HepG2 (cell line): ENCODE measurements at regions not wholly inside any gene's neighbourhood (a gene's known extent, or its start where the extent isn't known, plus 50 kb on each side); places are given as distances from the start of the nearest gene placed in this dataset.

Experiments used
- ATAC-seq: fragments of 200-7000 bp; cut with Tn5 transposase; 3 replicates; pipeline ENCODE4 v1.9.1; 2020; ENCODE audit warnings: mild to moderate bottlenecking, moderate library complexity
- BruUV-seq: library from RNA; stranded (reverse); fragments of 400-500 nt; replicated peaks from 2 replicates; lab custom pipeline; 2021; lab: Mats Ljungman, UMichigan
- CTCF ChIA-PET: fragments of 300-600 bp; formaldehyde crosslinking; extraction: SDS; loops from one replicate; lab custom pipeline; 2021; ENCODE audit warnings: low total read pairs, inconsistent platforms, low intra/inter-chr PET ratio; lab: Yijun Ruan, JAX
- POLR2A ChIA-PET: fragments of 350-600 bp; sonication (Branson Sonifier 250); formaldehyde crosslinking; loops from one replicate; lab custom pipeline; 2020; ENCODE audit warnings: antibody characterized with exemption, inconsistent platforms; lab: Yijun Ruan, JAX
- DNase-seq: peaks from one replicate; pipeline ENCODE4 v3.0.0-alpha.2; 2015; ENCODE audit warnings: low spot score
- FAIRE-seq: peaks from 3 replicates; lab custom pipeline; 2011; peaks lifted over from hg19 to GRCh38; lab: Jason Lieb, UNC
- H2AFZ ChIP-seq: one replicate; pipeline ENCODE4 v1.6.1; 2011; ENCODE audit warnings: low read length, inconsistent platforms
- H3K27ac ChIP-seq: fragments of 300-600 bp; 3 replicates; pipeline ENCODE4 v1.8.0; 2011; ENCODE audit warnings: mixed run types, mild to moderate bottlenecking, mixed read lengths, low read length, inconsistent platforms; ENCODE audit not compliant: insufficient read depth; ENCODE audit errors: extremely low read length
- H3K27me3 ChIP-seq, 2 experiments: fragments of 200-600 bp in 1 of 2; 2 replicates in 1 of 2; 3 replicates in 1 of 2; pipeline versions ENCODE4 v1.6.0 to v1.8.0; 2011; ENCODE audit warnings: low read length in 2 of 2, mild to moderate bottlenecking in 2 of 2, moderate library complexity in 2 of 2, inconsistent platforms in 1 of 2; ENCODE audit not compliant: insufficient read depth in 2 of 2, control insufficient read depth in 1 of 2
- H3K36me3 ChIP-seq, 2 experiments: fragments of 200-600 bp in 1 of 2; replicated peaks in 1 of 2; 2 replicates in 1 of 2; 3 replicates in 1 of 2; pipeline versions ENCODE4 v1.5.1 to v1.8.0; 2011; ENCODE audit warnings: low read length in 2 of 2, inconsistent platforms in 1 of 2; ENCODE audit not compliant: insufficient read depth in 2 of 2, control insufficient read depth in 1 of 2
- H3K4me1 ChIP-seq: 2 replicates; pipeline ENCODE4 v1.5.1; 2012; ENCODE audit warnings: low read length, inconsistent platforms; ENCODE audit not compliant: insufficient read depth
- H3K4me2 ChIP-seq: 2 replicates; pipeline ENCODE4 v1.6.0; 2011; ENCODE audit warnings: low read depth, low read length, inconsistent platforms
- H3K4me3 ChIP-seq, 3 experiments: fragments of 200-600 bp in 1 of 3; sonication (generic), shearing (Covaris generic) in 1 of 3; replicated peaks in 1 of 3; 2 replicates each; pipeline ENCODE4 v1.5.1; 2011 to 2016; ENCODE audit warnings: low read length in 3 of 3, inconsistent platforms in 2 of 3, low read depth in 2 of 3, mild to moderate bottlenecking in 2 of 3, control low read depth in 1 of 3, mixed read lengths in 1 of 3; ENCODE audit not compliant: insufficient read depth in 1 of 3
- H3K79me2 ChIP-seq: one replicate; pipeline ENCODE4 v1.6.1; 2011; ENCODE audit warnings: low read length, inconsistent platforms; ENCODE audit not compliant: insufficient read depth
- H3K9ac ChIP-seq: 2 replicates; pipeline ENCODE4 v1.6.0; 2011; ENCODE audit warnings: mild to moderate bottlenecking, low read depth, low read length, inconsistent platforms; ENCODE audit not compliant: insufficient read depth
- H3K9me3 ChIP-seq: 2 replicates; pipeline ENCODE4 v1.5.1; 2012; ENCODE audit warnings: mild to moderate bottlenecking, low read length
- H4K20me1 ChIP-seq: 2 replicates; pipeline ENCODE4 v1.6.0; 2011; ENCODE audit warnings: inconsistent platforms, mild to moderate bottlenecking, low read length, moderate library complexity; ENCODE audit not compliant: insufficient read depth
- ATAD3A ChIP-seq: sonication (generic); formaldehyde crosslinking; IDR thresholded peaks from 2 replicates; pipeline ENCODE4 v1.4.0; 2020; ENCODE audit warnings: missing genetic modification reagents
- ETV5 ChIP-seq: IDR thresholded peaks from 2 replicates; pipeline ENCODE4 v1.6.1; 2018; ENCODE audit warnings: missing biosample characterization, missing genetic modification reagents, inconsistent platforms, borderline replicate concordance
- HNRNPK ChIP-seq: fragments of 200-400 bp; formaldehyde crosslinking; IDR thresholded peaks from 2 replicates; pipeline ENCODE4 v1.6.1; 2018; ENCODE audit warnings: low read length, low read depth, moderate library complexity, mild to moderate bottlenecking; ENCODE audit not compliant: poor library complexity, severe bottlenecking
- MAFG ChIP-seq: sonication (generic); formaldehyde crosslinking; IDR thresholded peaks from 2 replicates; pipeline ENCODE4 v1.5.1; 2020; ENCODE audit warnings: mild to moderate bottlenecking, missing genetic modification reagents
- NCOR1 ChIP-seq: fragments of 200-600 bp; sonication (generic); IDR thresholded peaks from 2 replicates; pipeline ENCODE4 v1.7.0; 2017; ENCODE audit warnings: antibody characterized with exemption, low read length, borderline replicate concordance
- RBM39 ChIP-seq: fragments of 200-400 bp; formaldehyde crosslinking; IDR thresholded peaks from one replicate; pipeline ENCODE4 v1.6.1; 2018; ENCODE audit warnings: antibody characterized with exemption, mild to moderate bottlenecking, low read depth, low read length; ENCODE audit not compliant: poor library complexity, severe bottlenecking
- RXRB ChIP-seq: IDR thresholded peaks from 2 replicates; pipeline ENCODE4 v1.6.1; 2016; ENCODE audit warnings: borderline replicate concordance, missing genetic modification reagents, missing compliant biosample characterization
- ZNF225 ChIP-seq: sonication (generic); formaldehyde crosslinking; IDR thresholded peaks from 2 replicates; pipeline ENCODE4 v1.4.0; 2020; ENCODE audit warnings: mild to moderate bottlenecking, missing genetic modification reagents
- ZNF282 ChIP-seq: fragments of 450-650 bp; IDR thresholded peaks from 2 replicates; pipeline ENCODE4 v1.6.1; 2018; ENCODE audit not compliant: partially characterized antibody
- ZNF562 ChIP-seq: sonication (generic); formaldehyde crosslinking; IDR thresholded peaks from 2 replicates; pipeline ENCODE4 v1.8.0; 2022; ENCODE audit warnings: missing genetic modification reagents, borderline replicate concordance
- ZNF569 ChIP-seq: sonication (generic); formaldehyde crosslinking; IDR thresholded peaks from 2 replicates; pipeline ENCODE4 v1.5.0; 2020; ENCODE audit warnings: mild to moderate bottlenecking, missing genetic modification reagents, moderate library complexity, borderline replicate concordance
- WGBS: methylation state at CpG from one replicate; pipeline ENCODE4 v1.1.6; 2017; ENCODE audit warnings: low lambda C conversion rate; 5-methylcytosine and 5-hydroxymethylcytosine counted together
- in situ Hi-C: cut with HindIII; loops from 2 replicates; pipeline ENCODE4 v1.10.0; 2017; ENCODE audit warnings: low pct_unique_long_range_greater_than_20kb; ENCODE audit not compliant: extremely low pct_ligation_motif_present
- intact Hi-C: fragments of 100-400 bp; cut with micrococcal nuclease; formaldehyde crosslinking; loops from one replicate; pipeline ENCODE4 v1.10.0; 2022; ENCODE audit not compliant: unreplicated experiment
- TF ChIP-seq, protein P1 (sequence below): sonication (generic); formaldehyde crosslinking; IDR thresholded peaks from 2 replicates; pipeline ENCODE4 v1.5.0; 2020; ENCODE audit warnings: missing genetic modification reagents, mild to moderate bottlenecking, borderline replicate concordance

DNA sequence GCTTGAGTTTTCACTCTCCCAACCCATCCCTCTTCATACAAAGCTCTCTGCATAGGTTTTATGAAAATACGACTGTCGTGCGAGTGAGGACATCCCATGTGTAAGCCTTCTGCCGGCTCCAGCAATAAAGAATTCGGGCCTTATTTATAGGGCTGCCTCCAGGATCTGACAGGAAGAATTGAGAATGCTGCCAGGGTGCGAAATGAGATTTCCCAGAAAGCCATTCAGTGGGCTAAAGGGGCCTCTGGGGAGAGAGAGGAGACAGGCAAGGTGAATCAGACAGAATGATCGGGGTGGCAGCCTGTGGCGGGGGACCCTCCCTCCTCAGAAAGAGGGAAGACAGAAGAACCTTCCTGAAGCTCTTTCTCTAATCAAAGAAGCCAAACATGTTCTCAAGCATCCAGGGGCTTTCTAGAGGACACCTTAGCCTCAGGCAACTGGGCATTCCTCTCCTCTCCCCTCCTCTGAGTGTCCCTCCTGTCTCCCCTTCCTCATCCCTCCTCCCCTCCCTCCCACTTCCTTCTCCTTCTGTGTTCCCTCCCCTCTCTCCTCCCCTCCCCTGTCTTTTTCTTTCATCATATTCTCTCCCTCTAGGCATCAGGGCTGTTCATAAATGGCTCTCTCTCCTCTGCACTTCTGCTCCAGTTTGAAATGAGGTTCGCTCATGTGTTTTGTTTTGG lies 410.9 kb downstream of the TYW1 start:
- no peak for FAIRE-seq
- H3K4me3 ChIP-seq, result no peak overlapping the region
- ATAC-seq, result no peak
- 4% methylated on average over 8 of the region's 9 CpGs for WGBS
- in situ Hi-C loops, result no loop called here
- no peak overlapping the region for H2AFZ ChIP-seq
- CTCF ChIA-PET, result no interaction called here
- no TSS peak for BruUV-seq
- intact Hi-C loops, result no loop called here
- H3K27me3 ChIP-seq, result peaks cover 0 to 3% of the 10 kb centered on the region in 2 experiments; a peak in 1 of 5 replicates
- H3K9me3 ChIP-seq, result no peaks in the 10 kb centered on the region
- no peak for TF ChIP-seq RBM39
- TF ChIP-seq RXRB (CRISPR knock-in tag), result no peak
- no peak for TF ChIP-seq ZNF282
- no peak for TF ChIP-seq NCOR1
- no peak for TF ChIP-seq HNRNPK
- no peak for TF ChIP-seq MAFG (CRISPR knock-in tag)
- TF ChIP-seq ETV5, result no peak
- TF ChIP-seq ZNF562 (CRISPR knock-in tag), result no peak
- TF ChIP-seq ATAD3A (CRISPR knock-in tag), result no peak
- TF ChIP-seq, protein P1, sequence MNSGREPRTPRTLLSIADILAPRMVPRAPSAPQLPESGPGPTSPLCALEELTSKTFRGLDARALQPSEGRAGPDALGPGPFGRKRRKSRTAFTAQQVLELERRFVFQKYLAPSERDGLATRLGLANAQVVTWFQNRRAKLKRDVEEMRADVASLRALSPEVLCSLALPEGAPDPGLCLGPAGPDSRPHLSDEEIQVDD (CRISPR knock-in tag), result no peak
- TF ChIP-seq ZNF225 (CRISPR knock-in tag), result no peak
- no peak for TF ChIP-seq ZNF569
- POLR2A ChIA-PET, result no interaction called here
- no peaks in the 10 kb centered on the region for H3K4me1 ChIP-seq
- no peaks in the 10 kb centered on the region for H3K36me3 ChIP-seq
- H3K4me2 ChIP-seq, result no peak overlapping the region
- no peak overlapping the region for H3K27ac ChIP-seq
- no peak for DNase-seq
- H3K79me2 ChIP-seq, result no peaks in the 10 kb centered on the region
- no peak overlapping the region for H3K9ac ChIP-seq
- no peaks in the 10 kb centered on the region for H4K20me1 ChIP-seq
